ENCODE measurements at regions not wholly inside any gene's neighbourhood (a gene's known extent, or its start where the extent isn't known, plus 50 kb on each side); places are given as distances from the start of the nearest gene placed in this dataset.

- H3K36me3 ChIP-seq (ENCODE audit: control insufficient read depth, insufficient read depth, low read length), result no peaks in the 10 kb centered on the region
- H3K27ac ChIP-seq, result no peak overlapping the region
- no peaks in the 10 kb centered on the region for H3K4me1 ChIP-seq
- no peaks in the 10 kb centered on the region for H3K27me3 ChIP-seq (ENCODE audit: control insufficient read depth, insufficient read depth, low read length)
- no peak for TF ChIP-seq CTCF (IDR thresholded peaks at IDR 0.05)
- no peak overlapping the region for H3K4me2 ChIP-seq (ENCODE audit: low read length)
- no peaks in the 10 kb centered on the region for H3K9me3 ChIP-seq (ENCODE audit: control insufficient read depth, low read length)
- no peak overlapping the region for H3K4me3 ChIP-seq (ENCODE audit: low read depth, low read length)
- H3K9ac ChIP-seq, result no peak overlapping the region
- H2AFZ ChIP-seq, result no peak overlapping the region
- H3K79me2 ChIP-seq, result no peaks in the 10 kb centered on the region
Observed at GRCh38 chrX:22533898-22534297, 261.2 kb downstream of the CBLL2 start.

- Histone ChIP-seq H3K36me3 (ENCODE audit: control insufficient read depth, insufficient read depth, low read length) (no peaks in the 10 kb centered on the region), H2AFZ (no peak overlapping the region), H3K4me3 (ENCODE audit: low read depth, low read length) (no peak overlapping the region), H3K27me3 (ENCODE audit: control insufficient read depth, insufficient read depth, low read length) (no peaks in the 10 kb centered on the region), H3K79me2 (no peaks in the 10 kb centered on the region), H3K4me2 (ENCODE audit: low read length) (no peak overlapping the region), H3K9me3 (ENCODE audit: control insufficient read depth, low read length) (no peaks in the 10 kb centered on the region), H3K27ac (no peak overlapping the region), H3K4me1 (no peaks in the 10 kb centered on the region), H3K9ac (no peak overlapping the region)
- no peak for TF ChIP-seq CTCF (IDR thresholded peaks at IDR 0.05)
Observed at GRCh38 chrX:22534643-22535042, 261.9 kb downstream of the CBLL2 start.

- Histone ChIP-seq H3K27me3 (ENCODE audit: control insufficient read depth, insufficient read depth, low read length) (no peaks in the 10 kb centered on the region), H3K36me3 (ENCODE audit: control insufficient read depth, insufficient read depth, low read length) (no peaks in the 10 kb centered on the region), H3K4me1 (no peaks in the 10 kb centered on the region), H3K9me3 (ENCODE audit: control insufficient read depth, low read length) (no peaks in the 10 kb centered on the region), H3K79me2 (no peaks in the 10 kb centered on the region), H3K4me2 (ENCODE audit: low read length) (no peak overlapping the region), H3K9ac (no peak overlapping the region), H3K27ac (no peak overlapping the region), H3K4me3 (ENCODE audit: low read depth, low read length) (no peak overlapping the region), H2AFZ (no peak overlapping the region)
- no peak for TF ChIP-seq CTCF (IDR thresholded peaks at IDR 0.05)
Observed at GRCh38 chrX:22536746-22537304, 264.1 kb downstream of the CBLL2 start.

GRCh38 chrX:22538580-22538979, 265.9 kb downstream of the CBLL2 start:
- no peak overlapping the region for H3K4me3 ChIP-seq (ENCODE audit: low read depth, low read length)
- H3K79me2 ChIP-seq, result no peaks in the 10 kb centered on the region

More at GRCh38 chrX:22538580-22538979, 265.9 kb downstream of the CBLL2 start:
- Histone ChIP-seq H3K36me3 (ENCODE audit: control insufficient read depth, insufficient read depth, low read length) (no peaks in the 10 kb centered on the region), H3K9me3 (ENCODE audit: control insufficient read depth, low read length) (no peaks in the 10 kb centered on the region), H2AFZ (no peak overlapping the region), H3K27me3 (ENCODE audit: control insufficient read depth, insufficient read depth, low read length) (no peaks in the 10 kb centered on the region), H3K9ac (no peak overlapping the region), H3K27ac (no peak overlapping the region), H3K4me1 (no peaks in the 10 kb centered on the region), H3K4me2 (ENCODE audit: low read length) (no peak overlapping the region)
- no peak for TF ChIP-seq CTCF (IDR thresholded peaks at IDR 0.05)
